A673 (cell line): ENCODE measurements at regions not wholly inside any gene's neighbourhood (a gene's known extent, or its start where the extent isn't known, plus 50 kb on each side); places are given as distances from the start of the nearest gene placed in this dataset.

Source experiments
- CTCF ChIP-seq: fragments of 300-800, 200-600 bp; sonication (generic); conservative IDR thresholded peaks from 2 replicates; pipeline ENCODE4 v1.5.1; 2017; ENCODE audit warnings: low read depth, mild to moderate bottlenecking, antibody characterized with exemption, low read length, moderate library complexity, mixed read lengths
- EZH2 ChIP-seq: fragments of 200-600 bp; sonication (generic); IDR thresholded peaks from 2 replicates; pipeline ENCODE4 v1.6.1; 2017; ENCODE audit warnings: borderline replicate concordance, low read depth, mild to moderate bottlenecking, mixed read lengths, antibody characterized with exemption, low read length; ENCODE audit not compliant: poor library complexity, severe bottlenecking

DNA sequence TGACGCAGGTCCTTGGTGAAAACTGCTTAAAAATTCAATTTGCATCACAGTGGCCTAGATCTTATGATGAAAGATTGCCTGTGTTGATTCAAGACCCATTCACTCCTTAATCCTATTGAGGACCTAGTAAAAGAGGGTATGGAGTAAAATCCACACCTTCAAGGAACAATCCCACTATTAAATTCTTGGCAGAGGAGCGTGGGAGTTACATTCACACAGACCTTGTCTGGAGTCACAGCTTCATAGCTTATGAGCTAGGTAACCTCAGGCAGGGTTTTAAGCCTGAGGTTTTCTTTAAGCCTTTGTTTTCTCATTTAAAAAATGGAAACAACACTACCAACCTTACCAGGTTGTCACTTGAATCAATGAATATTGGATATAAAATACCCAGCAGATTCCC is 566.5 kb upstream of the ZNF462 start:
- TF ChIP-seq CTCF (no peak), EZH2 (no peak)
